ENCODE measurements at regions not wholly inside any gene's neighbourhood (a gene's known extent, or its start where the extent isn't known, plus 50 kb on each side); places are given as distances from the start of the nearest gene placed in this dataset.

GRCh38 chr3:176969066-176969465, 228.2 kb downstream of the TBL1XR1 start:
- Histone ChIP-seq H3K79me2 (ENCODE audit: insufficient read depth, low read length) (no peaks in the 10 kb centered on the region), H3K27me3 (ENCODE audit: insufficient read depth, low read length, poor library complexity) (no peaks in the 10 kb centered on the region), H2AFZ (ENCODE audit: low read depth, low read length) (no peak overlapping the region), H3K4me3 (ENCODE audit: low read depth in 1 of 2, low read length in 2 of 2) (no peak overlapping the region), H3K36me3 (ENCODE audit: insufficient read depth, low read length) (no peaks in the 10 kb centered on the region), H4K20me1 (ENCODE audit: insufficient read depth, low read length) (no peaks in the 10 kb centered on the region), H3K27ac (ENCODE audit: low read length) (no peak overlapping the region), H3K9me3 (ENCODE audit: insufficient read depth, low read length, severe bottlenecking) (no peaks in the 10 kb centered on the region), H3K4me1 (ENCODE audit: insufficient read depth, low read length) (peaks cover 6% of the 10 kb centered on the region), H3K9ac (ENCODE audit: low read depth, low read length) (no peak overlapping the region), H3K4me2 (ENCODE audit: insufficient read depth, low read length) (no peak overlapping the region)
- DNase-seq = no peak
- TF ChIP-seq EZH2 (IDR thresholded peaks at IDR 0.05; ENCODE audit: borderline replicate concordance, low read depth, low read length, severe bottlenecking) (no peak), CTCF (IDR thresholded peaks at IDR 0.05; ENCODE audit: borderline replicate concordance, extremely low read depth, low read length, poor library complexity, severe bottlenecking) (no peak)
- ATAC-seq (ENCODE audit: insufficient read depth, low read depth) = no peak

GRCh38 chr3:176968631-176969030, 228.7 kb downstream of the TBL1XR1 start:
- no peak for TF ChIP-seq CTCF (IDR thresholded peaks at IDR 0.05; ENCODE audit: borderline replicate concordance, extremely low read depth, low read length, poor library complexity, severe bottlenecking)
- TF ChIP-seq EZH2 (IDR thresholded peaks at IDR 0.05; ENCODE audit: borderline replicate concordance, low read depth, low read length, severe bottlenecking) = no peak
- Histone ChIP-seq H3K9me3 (ENCODE audit: insufficient read depth, low read length, severe bottlenecking) (no peaks in the 10 kb centered on the region), H3K4me2 (ENCODE audit: insufficient read depth, low read length) (no peak overlapping the region), H3K36me3 (ENCODE audit: insufficient read depth, low read length) (no peaks in the 10 kb centered on the region), H3K4me1 (ENCODE audit: insufficient read depth, low read length) (peaks cover 6% of the 10 kb centered on the region), H3K27ac (ENCODE audit: low read length) (no peak overlapping the region), H2AFZ (ENCODE audit: low read depth, low read length) (peak overlapping the region; percentile 2; the same call in 1 of the 2 replicates), H3K4me3 (ENCODE audit: low read depth in 1 of 2, low read length in 2 of 2) (no peak overlapping the region), H3K79me2 (ENCODE audit: insufficient read depth, low read length) (no peaks in the 10 kb centered on the region), H3K9ac (ENCODE audit: low read depth, low read length) (no peak overlapping the region), H3K27me3 (ENCODE audit: insufficient read depth, low read length, poor library complexity) (no peaks in the 10 kb centered on the region), H4K20me1 (ENCODE audit: insufficient read depth, low read length) (no peaks in the 10 kb centered on the region)
- no peak for DNase-seq
- ATAC-seq (ENCODE audit: insufficient read depth, low read depth) = no peak

- H3K27me3 ChIP-seq (ENCODE audit: insufficient read depth, low read length, poor library complexity) = no peaks in the 10 kb centered on the region
- ATAC-seq (ENCODE audit: insufficient read depth, low read depth) = no peak
- H3K9ac ChIP-seq (ENCODE audit: low read depth, low read length) = no peak overlapping the region
- TF ChIP-seq EZH2 (IDR thresholded peaks at IDR 0.05; ENCODE audit: borderline replicate concordance, low read depth, low read length, severe bottlenecking) (no peak), CTCF (IDR thresholded peaks at IDR 0.05; ENCODE audit: borderline replicate concordance, extremely low read depth, low read length, poor library complexity, severe bottlenecking) (no peak)
- H3K9me3 ChIP-seq (ENCODE audit: insufficient read depth, low read length, severe bottlenecking) = no peaks in the 10 kb centered on the region
- no peaks in the 10 kb centered on the region for H3K79me2 ChIP-seq (ENCODE audit: insufficient read depth, low read length)
- H3K27ac ChIP-seq (ENCODE audit: low read length) = no peak overlapping the region
- no peak overlapping the region for H3K4me2 ChIP-seq (ENCODE audit: insufficient read depth, low read length)
- no peak overlapping the region for H3K4me3 ChIP-seq (ENCODE audit: low read depth in 1 of 2, low read length in 2 of 2)
- no peaks in the 10 kb centered on the region for H3K36me3 ChIP-seq (ENCODE audit: insufficient read depth, low read length)
- H4K20me1 ChIP-seq (ENCODE audit: insufficient read depth, low read length) = no peaks in the 10 kb centered on the region
- DNase-seq = no peak
- H2AFZ ChIP-seq (ENCODE audit: low read depth, low read length) = no peak overlapping the region
- peaks cover 6% of the 10 kb centered on the region for H3K4me1 ChIP-seq (ENCODE audit: insufficient read depth, low read length)
These were observed 229.8 kb downstream of the TBL1XR1 start for GRCh38 chr3:176967522-176967921.

- TF ChIP-seq EZH2 (IDR thresholded peaks at IDR 0.05; ENCODE audit: borderline replicate concordance, low read depth, low read length, severe bottlenecking) = no peak
- no peak overlapping the region for H3K9ac ChIP-seq (ENCODE audit: low read depth, low read length)
- DNase-seq (no peak), ATAC-seq (ENCODE audit: insufficient read depth, low read depth) (no peak)
- no peaks in the 10 kb centered on the region for H3K36me3 ChIP-seq (ENCODE audit: insufficient read depth, low read length)
- no peaks in the 10 kb centered on the region for H4K20me1 ChIP-seq (ENCODE audit: insufficient read depth, low read length)
- H3K4me3 ChIP-seq (ENCODE audit: low read depth in 1 of 2, low read length in 2 of 2) = no peak overlapping the region
- no peak overlapping the region for H2AFZ ChIP-seq (ENCODE audit: low read depth, low read length)
- no peaks in the 10 kb centered on the region for H3K27me3 ChIP-seq (ENCODE audit: insufficient read depth, low read length, poor library complexity)
- no peak overlapping the region for H3K27ac ChIP-seq (ENCODE audit: low read length)
- H3K4me2 ChIP-seq (ENCODE audit: insufficient read depth, low read length) = no peak overlapping the region
- H3K9me3 ChIP-seq (ENCODE audit: insufficient read depth, low read length, severe bottlenecking) = no peaks in the 10 kb centered on the region
- H3K4me1 ChIP-seq (ENCODE audit: insufficient read depth, low read length) = no peaks in the 10 kb centered on the region
- H3K79me2 ChIP-seq (ENCODE audit: insufficient read depth, low read length) = no peaks in the 10 kb centered on the region
These were observed 232.6 kb downstream of the TBL1XR1 start for GRCh38 chr3:176964661-176965060.
